Small intestine (tissue), 7 donors: ENCODE measurements at regions not wholly inside any gene's neighbourhood (a gene's known extent, or its start where the extent isn't known, plus 50 kb on each side); places are given as distances from the start of the nearest gene placed in this dataset.

Experiments used
- DNase-seq, 2 donors: peaks; one replicate each; pipeline versions ENCODE4 v3.0.0 to v3.0.0-alpha.2; 2013
- FAIRE-seq: peaks from 2 replicates; lab custom pipeline; 2012; peaks lifted over from hg19 to GRCh38; lab: Jason Lieb, UNC
- H3K27ac ChIP-seq, 3 donors: one replicate each; pipeline ENCODE4 v1.5.1; 2013; ENCODE audit warnings: low read length in 2 of 3, mild to moderate bottlenecking in 2 of 3, control low read depth in 1 of 3, inconsistent platforms in 1 of 3, low read depth in 1 of 3, moderate library complexity in 1 of 3
- H3K27me3 ChIP-seq, 3 donors: one replicate each; pipeline ENCODE4 v1.6.1; 2013; ENCODE audit warnings: low read length in 3 of 3, inconsistent platforms in 1 of 3; ENCODE audit not compliant: control insufficient read depth in 3 of 3, insufficient read depth in 3 of 3
- H3K36me3 ChIP-seq, 3 donors: one replicate each; pipeline ENCODE4 v1.6.1; 2013; ENCODE audit warnings: low read length in 3 of 3, inconsistent platforms in 1 of 3, low read depth in 1 of 3, mild to moderate bottlenecking in 1 of 3, moderate library complexity in 1 of 3; ENCODE audit not compliant: control insufficient read depth in 3 of 3, insufficient read depth in 2 of 3
- H3K4me1 ChIP-seq, 3 donors: one replicate each; pipeline ENCODE4 v1.6.1; 2013; ENCODE audit warnings: low read length in 2 of 3, inconsistent platforms in 1 of 3, low read depth in 1 of 3, mild to moderate bottlenecking in 1 of 3, moderate library complexity in 1 of 3; ENCODE audit not compliant: control insufficient read depth in 3 of 3, insufficient read depth in 2 of 3
- H3K4me3 ChIP-seq, 3 donors: one replicate each; pipeline ENCODE4 v1.5.1; 2013; ENCODE audit warnings: low read length in 3 of 3, control low read depth in 1 of 3, inconsistent platforms in 1 of 3, low read depth in 1 of 3, mild to moderate bottlenecking in 1 of 3, moderate library complexity in 1 of 3
- H3K9me3 ChIP-seq, 2 donors: one replicate each; pipeline ENCODE4 v1.6.1; 2013; ENCODE audit warnings: low read depth in 1 of 2, low read length in 1 of 2; ENCODE audit not compliant: control insufficient read depth in 2 of 2, insufficient read depth in 1 of 2
- WGBS, 3 donors: extraction: QIAGEN DNeasy Blood & Tissue Kit; methylation state at CpG; one replicate each; pipeline ENCODE4 v1.1.7; 2013; 5-methylcytosine and 5-hydroxymethylcytosine counted together
- donor health status: healthy with polysubstance abuse.
- donor health status: control.
- donor health status: control.
- donor health status: Bipolar disorder and iron deficiency.
- donor health status: healthy.

DNA sequence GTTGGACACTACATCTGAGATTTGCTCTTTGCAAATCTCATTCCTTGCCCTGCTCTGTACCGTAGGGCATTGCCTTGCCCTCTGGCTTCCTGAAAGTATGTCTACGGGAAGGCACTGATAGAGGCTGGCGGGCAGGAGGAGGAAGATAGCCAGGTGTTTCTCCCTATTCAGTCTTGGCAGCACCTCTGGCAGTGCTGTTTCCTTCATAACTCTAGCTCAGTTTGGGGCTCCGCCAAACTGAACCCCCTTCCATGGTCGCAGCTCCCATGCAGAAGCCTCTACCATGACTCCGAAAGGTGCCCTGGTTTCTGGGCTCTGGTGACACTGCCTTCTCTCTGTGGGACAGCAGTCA, 122.3 kb upstream of the PRR20G start:
- DNase-seq, result no peak
- peaks cover 0 to 10% (median 8%) of the 10 kb centered on the region in 3 donors for H3K27me3 ChIP-seq

GRCh38 chr3:127409421-127410136, 121.7 kb upstream of the PRR20G start:
- FAIRE-seq (no peak), DNase-seq (no peak)
- Histone ChIP-seq H3K27me3 (peaks cover 0 to 12% (median 10%) of the 10 kb centered on the region in 3 donors), H3K36me3 (no peaks in the 10 kb centered on the region), H3K27ac (no peak overlapping the region), H3K4me3 (no peak overlapping the region), H3K9me3 (no peaks in the 10 kb centered on the region), H3K4me1 (no peaks in the 10 kb centered on the region)
- WGBS, 3 donors, result 76 to 82% (median 76%) methylated on average over 9 of the region's 9 CpGs

More for the DNA sequence above, 122.3 kb upstream of the PRR20G start:
- no peaks in the 10 kb centered on the region for H3K4me1 ChIP-seq
- no peaks in the 10 kb centered on the region for H3K36me3 ChIP-seq
- H3K9me3 ChIP-seq, result no peaks in the 10 kb centered on the region
- no peak overlapping the region for H3K27ac ChIP-seq
- H3K4me3 ChIP-seq, result no peak overlapping the region
- no peak for FAIRE-seq
- WGBS, 3 donors, result 74 to 90% (median 76%) methylated on average over 6 of the region's 6 CpGs

GRCh38 chr3:127408684-127409420, 121.0 kb upstream of the PRR20G start:
- H3K36me3 ChIP-seq, result no peaks in the 10 kb centered on the region
- H3K27me3 ChIP-seq, result peaks cover 0 to 12% (median 10%) of the 10 kb centered on the region in 3 donors
- no peak overlapping the region for H3K27ac ChIP-seq
- no peaks in the 10 kb centered on the region for H3K9me3 ChIP-seq
- H3K4me1 ChIP-seq, result no peaks in the 10 kb centered on the region
- 55 to 69% (median 58%) methylated on average over 14 of the region's 14 CpGs for WGBS, 3 donors
- no peak overlapping the region for H3K4me3 ChIP-seq
- DNase-seq, result no peak
- FAIRE-seq, result no peak

- DNase-seq, result no peak
- no peak overlapping the region for H3K4me3 ChIP-seq
- whole genome bisulfite sequencing, 3 donors, result 73 to 83% (median 80%) methylated on average over 15 of the region's 15 CpGs
- H3K4me1 ChIP-seq, result no peaks in the 10 kb centered on the region
- H3K36me3 ChIP-seq, result no peaks in the 10 kb centered on the region
- no peak overlapping the region for H3K27ac ChIP-seq
- no peaks in the 10 kb centered on the region for H3K9me3 ChIP-seq
- peaks cover 0 to 11% (median 10%) of the 10 kb centered on the region in 3 donors for H3K27me3 ChIP-seq
- no peak for FAIRE-seq
These were observed 120.3 kb upstream of the PRR20G start for GRCh38 chr3:127408022-127408683.

DNA sequence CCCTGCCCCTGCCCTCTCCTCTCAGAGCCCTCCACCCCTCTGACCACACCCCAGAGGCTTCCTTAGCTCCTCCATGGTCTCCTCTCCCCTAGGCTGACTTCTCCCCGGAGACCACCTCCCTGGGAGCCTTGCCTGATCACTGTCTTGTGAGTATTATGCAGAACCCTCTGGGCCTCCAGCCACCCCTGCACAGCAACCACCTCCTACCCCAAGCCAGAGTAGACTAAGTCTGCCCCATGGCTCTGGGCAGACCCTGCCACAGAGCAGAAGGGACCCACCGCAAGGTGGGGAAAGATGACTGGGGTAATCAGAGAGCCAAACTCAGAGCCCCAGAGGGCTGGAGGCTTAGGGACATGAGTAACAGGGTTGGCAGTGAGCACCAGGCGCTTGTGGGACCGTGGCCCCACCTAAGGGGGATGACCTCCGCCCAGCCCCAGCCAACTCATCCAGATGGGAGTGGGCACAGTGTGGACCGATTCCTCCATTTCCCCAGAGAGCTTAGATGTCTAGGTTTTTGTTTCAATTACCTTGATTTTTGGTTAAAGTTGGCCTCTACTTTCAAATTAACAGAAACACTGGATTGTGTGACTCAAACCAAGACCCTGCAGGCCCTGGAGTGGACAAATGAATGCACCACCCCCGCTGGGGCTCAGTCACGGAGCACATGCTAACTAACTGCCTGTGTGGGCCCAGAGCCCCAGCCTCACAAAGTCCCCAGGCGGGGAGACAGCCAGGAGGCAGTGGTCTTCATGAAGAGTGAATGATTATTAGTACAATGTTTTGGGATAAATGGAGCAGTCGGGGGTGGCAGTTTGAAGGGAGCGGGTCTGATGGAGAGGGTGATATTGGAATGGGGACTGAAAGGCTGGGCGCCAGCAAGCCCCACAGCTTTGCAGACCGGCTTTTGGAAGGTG, 119.4 kb upstream of the PRR20G start:
- Histone ChIP-seq H3K9me3 (no peaks in the 10 kb centered on the region), H3K4me3 (no peak overlapping the region), H3K27ac (no peak overlapping the region), H3K36me3 (no peaks in the 10 kb centered on the region), H3K4me1 (no peaks in the 10 kb centered on the region), H3K27me3 (peaks cover 0 to 10% (median 7%) of the 10 kb centered on the region in 3 donors)
- FAIRE-seq (no peak), DNase-seq (no peak)
- 84 to 86% (median 85%) methylated on average over 13 of the region's 13 CpGs for WGBS, 3 donors

DNA sequence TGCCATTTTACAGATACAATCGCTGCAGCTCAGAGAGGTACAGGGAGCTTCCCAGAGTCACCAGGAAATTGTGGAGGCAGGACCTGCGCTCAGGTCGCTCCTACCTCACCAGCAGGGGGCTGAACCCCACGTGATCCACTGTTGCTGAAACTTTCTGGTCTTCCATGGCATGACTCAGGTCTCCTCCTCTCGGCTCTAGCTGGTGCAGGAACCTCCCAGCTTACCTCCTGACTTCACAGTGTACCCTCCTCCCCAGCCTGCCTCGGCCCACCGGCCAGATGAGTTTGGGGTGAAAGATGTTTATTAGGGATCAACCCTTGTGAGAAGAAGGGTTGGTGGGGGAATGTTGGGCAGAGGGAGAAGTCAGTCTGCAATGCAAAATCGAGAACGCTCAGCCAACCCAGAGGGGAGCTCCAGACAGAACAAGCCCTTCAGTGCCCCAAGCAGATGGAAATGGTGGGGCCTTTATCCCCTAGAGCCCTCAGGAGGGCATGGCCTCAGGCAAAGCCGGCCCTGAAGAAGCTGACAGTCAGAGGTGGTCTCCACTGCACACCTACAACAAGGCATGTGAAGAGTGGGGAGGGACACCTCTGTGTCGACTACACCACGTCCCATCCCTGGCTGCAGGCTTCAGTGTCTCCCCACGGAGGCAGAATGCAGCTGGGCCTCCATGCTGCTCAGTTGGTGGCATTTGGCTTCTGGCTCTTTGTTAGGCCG, 118.6 kb upstream of the PRR20G start:
- peak in 1 of 2 donors; percentile 21 for DNase-seq
- Histone ChIP-seq H3K4me1 (no peaks in the 10 kb centered on the region), H3K4me3 (no peak overlapping the region), H3K27me3 (peaks cover 0 to 10% (median 7%) of the 10 kb centered on the region in 3 donors), H3K9me3 (no peaks in the 10 kb centered on the region), H3K27ac (no peak overlapping the region), H3K36me3 (no peaks in the 10 kb centered on the region)
- WGBS, 3 donors, result 62 to 73% (median 65%) methylated on average over 14 of the region's 14 CpGs
- FAIRE-seq, result no peak

DNA sequence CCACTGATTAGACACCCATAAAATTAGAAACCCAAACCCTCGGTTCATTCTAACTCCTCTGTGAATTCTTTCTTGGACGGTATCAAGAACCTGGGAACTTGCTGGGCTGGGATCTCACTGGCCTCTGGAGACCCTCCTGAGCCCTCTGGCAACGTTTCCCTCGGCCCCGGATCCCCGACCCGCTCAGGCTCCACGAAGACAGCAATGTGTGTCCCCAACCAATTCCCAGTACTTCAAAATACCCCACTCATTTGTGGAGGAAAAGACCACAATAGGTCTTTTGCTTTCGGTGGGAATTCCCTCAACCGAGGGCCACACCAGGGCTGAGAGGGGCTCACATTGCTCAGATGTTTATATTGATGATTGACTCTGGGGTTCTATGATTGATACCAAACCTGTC, 117.9 kb upstream of the PRR20G start:
- no peaks in the 10 kb centered on the region for H3K36me3 ChIP-seq
- peaks cover 0 to 10% (median 2%) of the 10 kb centered on the region in 3 donors for H3K27me3 ChIP-seq
- no peaks in the 10 kb centered on the region for H3K4me1 ChIP-seq
- DNase-seq, result no peak
- no peaks in the 10 kb centered on the region for H3K9me3 ChIP-seq
- no peak overlapping the region for H3K27ac ChIP-seq
- WGBS, 3 donors, result 69 to 85% (median 74%) methylated on average over 10 of the region's 10 CpGs
- H3K4me3 ChIP-seq, result no peak overlapping the region
- no peak for FAIRE-seq
